SK-N-SH (cell line): ENCODE measurements at regions not wholly inside any gene's neighbourhood (a gene's known extent, or its start where the extent isn't known, plus 50 kb on each side); places are given as distances from the start of the nearest gene placed in this dataset.

Experiments used
- CTCF ChIA-PET: fragments of 300-600, 350-600 bp; formaldehyde crosslinking; extraction: SDS; loops from one replicate; lab custom pipeline; 2021; lab: Yijun Ruan, JAX
- POLR2A ChIA-PET: fragments of 350-600 bp; sonication (Branson Sonifier 250); formaldehyde crosslinking; extraction: SDS; loops from one replicate; lab custom pipeline; 2020; ENCODE audit warnings: antibody characterized with exemption, inconsistent platforms; lab: Yijun Ruan, JAX
- DNase-seq: peaks from one replicate; pipeline ENCODE4 v3.0.0; 2012
- H2AFZ ChIP-seq: fragments of 200-600 bp; sonication (generic); 2 replicates; pipeline ENCODE4 v1.8.1; 2016; ENCODE audit warnings: antibody characterized with exemption, mild to moderate bottlenecking, low read depth
- H3F3A ChIP-seq: fragments of 200-600 bp; sonication (generic); replicated peaks from 2 replicates; pipeline ENCODE3; 2016; ENCODE audit warnings: antibody characterized with exemption, mild to moderate bottlenecking; ENCODE audit not compliant: insufficient read depth
- H3K27ac ChIP-seq, 2 experiments: fragments of 200-500 bp in 1 of 2; fragments of 200-600 bp in 1 of 2; sonication (Bioruptor generic) in 1 of 2; sonication (generic), shearing (Covaris generic) in 1 of 2; 2 replicates each; pipeline versions ENCODE4 v1.5.1 to v1.6.1; 2014 to 2016; ENCODE audit warnings: low read depth in 2 of 2, inconsistent platforms in 1 of 2, low read length in 1 of 2, mild to moderate bottlenecking in 1 of 2, mixed read lengths in 1 of 2
- H3K27me3 ChIP-seq: fragments of 200-600 bp; sonication (generic), shearing (Covaris generic); 2 replicates; pipeline ENCODE4 v1.6.1; 2016; ENCODE audit warnings: mixed run types; ENCODE audit not compliant: insufficient read depth
- H3K36me3 ChIP-seq, 2 experiments: fragments of 200-500 bp in 1 of 2; fragments of 200-600 bp in 1 of 2; sonication (Bioruptor generic) in 1 of 2; sonication (generic) in 1 of 2; replicated peaks in 1 of 2; 2 replicates each; pipeline versions ENCODE3 to v1.5.1; 2014 to 2016; ENCODE audit warnings: low read length in 1 of 2, mild to moderate bottlenecking in 1 of 2; ENCODE audit not compliant: insufficient read depth in 2 of 2, control insufficient read depth in 1 of 2
- H3K4me1 ChIP-seq, 2 experiments: fragments of 200-500 bp in 1 of 2; fragments of 200-600 bp in 1 of 2; sonication (Bioruptor generic) in 1 of 2; sonication (generic), shearing (Covaris generic) in 1 of 2; 2 replicates each; pipeline versions ENCODE4 v1.5.1 to v1.6.1; 2014 to 2016; ENCODE audit warnings: low read depth in 1 of 2, low read length in 1 of 2, mixed run types in 1 of 2; ENCODE audit not compliant: insufficient read depth in 2 of 2, control insufficient read depth in 1 of 2
- H3K4me2 ChIP-seq: fragments of 200-600 bp; sonication (generic), shearing (Covaris generic); 2 replicates; pipeline ENCODE4 v1.6.1; 2017; ENCODE audit warnings: mixed run types
- H3K4me3 ChIP-seq, 2 experiments: fragments of 200-500 bp in 1 of 2; fragments of 200-600 bp in 1 of 2; sonication (Bioruptor generic) in 1 of 2; sonication (generic), shearing (Covaris generic) in 1 of 2; 2 replicates each; pipeline versions ENCODE4 v1.5.1 to v1.8.1; 2014 to 2016; ENCODE audit warnings: low read depth in 2 of 2, inconsistent platforms in 1 of 2, low read length in 1 of 2, mild to moderate bottlenecking in 1 of 2, mixed read lengths in 1 of 2, moderate library complexity in 1 of 2
- H3K79me2 ChIP-seq: fragments of 200-600 bp; sonication (generic); 2 replicates; pipeline ENCODE4 v1.8.1; 2017; ENCODE audit warnings: mild to moderate bottlenecking; ENCODE audit not compliant: insufficient read depth
- H3K9ac ChIP-seq: fragments of 200-600 bp; sonication (generic); 2 replicates; pipeline ENCODE4 v1.6.1; 2017; ENCODE audit warnings: mixed run types
- H3K9me2 ChIP-seq: fragments of 200-600 bp; sonication (generic); 2 replicates; pipeline ENCODE4 v1.6.1; 2017; ENCODE audit warnings: mixed run types
- H3K9me3 ChIP-seq: fragments of 200-600 bp; sonication (generic); 2 replicates; pipeline ENCODE4 v1.6.1; 2017; ENCODE audit warnings: mixed run types, mild to moderate bottlenecking, moderate library complexity
- H4K20me1 ChIP-seq: fragments of 200-600 bp; sonication (generic); 2 replicates; pipeline ENCODE4 v1.6.1; 2017; ENCODE audit warnings: mild to moderate bottlenecking, mixed run types; ENCODE audit not compliant: insufficient read depth
- CHD2 ChIP-seq: fragments of 150-350 bp; IDR thresholded peaks from 2 replicates; pipeline ENCODE4 v1.6.1; 2018; ENCODE audit warnings: low read length; ENCODE audit not compliant: partially characterized antibody
- EP300 ChIP-seq, 2 experiments: IDR thresholded peaks; 2 replicates each; pipeline versions ENCODE4 v1.4.0 to v1.6.1; 2012; ENCODE audit warnings: borderline replicate concordance in 1 of 2, low read depth in 1 of 2, low read length in 1 of 2
- EZH2phosphoT487 ChIP-seq: fragments of 200-600 bp; sonication (generic); IDR thresholded peaks from 2 replicates; pipeline ENCODE4 v1.6.1; 2017; ENCODE audit warnings: low read depth, mixed run types, mild to moderate bottlenecking, antibody characterized with exemption, moderate library complexity, borderline replicate concordance
- FOSL2 ChIP-seq: IDR thresholded peaks from 2 replicates; pipeline ENCODE4 v1.4.0; 2012; ENCODE audit warnings: low read depth, mild to moderate bottlenecking, moderate library complexity, borderline replicate concordance
- FOXM1 ChIP-seq: IDR thresholded peaks from 2 replicates; pipeline ENCODE4 v1.4.0; 2012; ENCODE audit warnings: low read depth, mild to moderate bottlenecking
- GABPA ChIP-seq: IDR thresholded peaks from 2 replicates; pipeline ENCODE4 v1.4.0; 2012; ENCODE audit warnings: low read depth, mild to moderate bottlenecking
- JUND ChIP-seq: IDR thresholded peaks from 2 replicates; pipeline ENCODE4 v1.4.0; 2012
- MXI1 ChIP-seq: IDR thresholded peaks from 2 replicates; pipeline ENCODE4 v1.6.1; 2012; ENCODE audit warnings: mild to moderate bottlenecking, low read depth, low read length, improper control_type of control experiment
- NFIC ChIP-seq: IDR thresholded peaks from 2 replicates; pipeline ENCODE4 v1.4.0; 2012; ENCODE audit warnings: borderline replicate concordance
- POLR2AphosphoS5 ChIP-seq: IDR thresholded peaks from 2 replicates; pipeline ENCODE4 v1.6.1; 2012; ENCODE audit warnings: low read depth, low read length
- RAD21 ChIP-seq: IDR thresholded peaks from 2 replicates; pipeline ENCODE4 v1.6.1; 2012; ENCODE audit warnings: mild to moderate bottlenecking, low read length
- RCOR1 ChIP-seq: fragments of 150-350 bp; IDR thresholded peaks from 2 replicates; pipeline ENCODE4 v1.6.1; 2017; ENCODE audit warnings: antibody characterized with exemption, low read length
- RXRA ChIP-seq: IDR thresholded peaks from 2 replicates; pipeline ENCODE4 v1.4.0; 2012; ENCODE audit warnings: low read depth, mild to moderate bottlenecking, borderline replicate concordance
- SIN3A ChIP-seq: IDR thresholded peaks from 2 replicates; pipeline ENCODE4 v1.6.1; 2012; ENCODE audit warnings: low read depth, mild to moderate bottlenecking, low read length, moderate library complexity, borderline replicate concordance
- TEAD4 ChIP-seq: IDR thresholded peaks from 2 replicates; pipeline ENCODE4 v1.4.0; 2012; ENCODE audit warnings: mild to moderate bottlenecking, borderline replicate concordance; ENCODE audit not compliant: insufficient read depth
- WGBS: methylation state at CpG from one replicate; pipeline ENCODE4 v1.1.6; 2017; ENCODE audit warnings: low lambda C conversion rate; 5-methylcytosine and 5-hydroxymethylcytosine counted together
- TF ChIP-seq, protein P1 (sequence below): fragments of 150-350 bp; IDR thresholded peaks from 2 replicates; pipeline ENCODE4 v1.6.1; 2016; ENCODE audit warnings: mild to moderate bottlenecking, low read depth, low read length

DNA sequence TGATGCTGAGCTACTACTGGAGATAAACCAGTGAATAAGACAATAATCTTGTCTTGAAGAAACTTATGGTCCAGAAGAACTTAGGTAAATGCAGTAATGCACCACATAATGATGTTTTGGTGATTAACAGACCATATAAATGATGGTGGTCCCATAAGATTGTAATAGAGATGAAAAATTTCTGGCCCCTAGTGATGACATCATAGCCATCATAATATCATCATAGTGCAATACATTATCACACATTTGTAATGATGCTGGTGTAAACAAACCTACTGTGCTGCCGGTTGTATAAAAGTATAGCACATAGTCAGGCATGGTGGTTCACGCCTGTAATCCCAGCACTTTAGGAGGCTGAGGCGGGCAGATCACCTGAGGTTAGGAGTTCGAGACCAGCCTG, 846.8 kb downstream of the FSTL5 start:
- Histone ChIP-seq H3K4me3 (no peak overlapping the region), H3K36me3 (no peaks in the 10 kb centered on the region), H3K27me3 (no peaks in the 10 kb centered on the region), H3K9me2 (no peaks in the 10 kb centered on the region), H3K4me1 (no peaks in the 10 kb centered on the region), H3K79me2 (no peaks in the 10 kb centered on the region), H4K20me1 (no peaks in the 10 kb centered on the region), H3K27ac (no peak overlapping the region), H3K9me3 (no peaks in the 10 kb centered on the region), H3F3A (no peaks in the 10 kb centered on the region), H2AFZ (no peak overlapping the region), H3K4me2 (no peak overlapping the region), H3K9ac (no peak overlapping the region)
- ChIA-PET POLR2A (no interaction called here), CTCF (no interaction called here)
- TF ChIP-seq CHD2, result no peak
- no peak for TF ChIP-seq EZH2phosphoT487
- DNase-seq, result no peak
- WGBS, result 43% methylated on average over 4 of the region's 4 CpGs

DNA sequence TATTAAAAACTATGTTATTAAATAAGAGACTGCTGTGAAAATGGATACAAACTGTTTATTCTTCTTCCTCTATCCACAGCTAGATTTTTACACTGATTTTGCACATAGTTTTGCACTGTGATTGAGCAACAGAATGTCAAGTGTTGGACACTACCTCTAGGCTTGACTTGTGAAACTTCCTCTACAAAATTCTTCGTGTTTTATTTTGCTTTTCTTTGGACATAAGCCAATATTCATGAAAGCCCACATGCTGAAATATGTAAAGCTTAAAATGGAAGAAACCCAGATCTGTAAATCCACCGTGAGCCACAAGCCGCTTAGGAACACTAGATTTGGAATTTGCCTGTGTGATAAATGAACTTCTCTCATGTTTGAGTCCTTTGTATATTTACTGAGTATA, 849.4 kb downstream of the FSTL5 start:
- CTCF ChIA-PET, result no interaction called here
- 40% methylated on average over 3 of the region's 3 CpGs for WGBS
- Histone ChIP-seq H2AFZ (no peak overlapping the region), H4K20me1 (no peaks in the 10 kb centered on the region), H3K27me3 (no peaks in the 10 kb centered on the region), H3F3A (no peaks in the 10 kb centered on the region), H3K4me1 (no peaks in the 10 kb centered on the region), H3K36me3 (no peaks in the 10 kb centered on the region), H3K79me2 (no peaks in the 10 kb centered on the region), H3K4me3 (no peak overlapping the region), H3K4me2 (no peak overlapping the region), H3K9me3 (no peaks in the 10 kb centered on the region), H3K27ac (no peak overlapping the region), H3K9ac (no peak overlapping the region), H3K9me2 (no peaks in the 10 kb centered on the region)
- DNase-seq, result no peak
- POLR2A ChIA-PET, result no interaction called here
- TF ChIP-seq GABPA (no peak), TEAD4 (no peak), MXI1 (no peak), SIN3A (no peak), FOXM1 (no peak), RAD21 (no peak), JUND (no peak), NFIC (no peak), RCOR1 (no peak), RXRA (no peak), EP300 (IDR thresholded peaks at IDR 0.05; ENCODE audit: borderline replicate concordance in 1 of 2, low read depth in 1 of 2, low read length in 1 of 2) (no peak), FOSL2 (no peak), POLR2AphosphoS5 (no peak)
- TF ChIP-seq, protein P1, sequence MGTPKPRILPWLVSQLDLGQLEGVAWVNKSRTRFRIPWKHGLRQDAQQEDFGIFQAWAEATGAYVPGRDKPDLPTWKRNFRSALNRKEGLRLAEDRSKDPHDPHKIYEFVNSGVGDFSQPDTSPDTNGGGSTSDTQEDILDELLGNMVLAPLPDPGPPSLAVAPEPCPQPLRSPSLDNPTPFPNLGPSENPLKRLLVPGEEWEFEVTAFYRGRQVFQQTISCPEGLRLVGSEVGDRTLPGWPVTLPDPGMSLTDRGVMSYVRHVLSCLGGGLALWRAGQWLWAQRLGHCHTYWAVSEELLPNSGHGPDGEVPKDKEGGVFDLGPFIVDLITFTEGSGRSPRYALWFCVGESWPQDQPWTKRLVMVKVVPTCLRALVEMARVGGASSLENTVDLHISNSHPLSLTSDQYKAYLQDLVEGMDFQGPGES, result no peak
